GM19452 (cell line): ENCODE measurements at regions not wholly inside any gene's neighbourhood (a gene's known extent, or its start where the extent isn't known, plus 50 kb on each side); places are given as distances from the start of the nearest gene placed in this dataset.
"Not testable (repeated sequence)": the region's sequence is repeated elsewhere in the genome, so short reads cannot be mapped to it uniquely, and the experiment has no call there.

Experiments used
- ATAC-seq: cut with Tn5 transposase; IDR thresholded peaks from one replicate; pipeline ENCODE4 v1.9.1; 2021; ENCODE audit not compliant: unreplicated experiment

GRCh38 chr5:101283938-101284337 lies 380.9 kb upstream of the ST8SIA4 start:
- not testable (repeated sequence) for ATAC-seq

DNA sequence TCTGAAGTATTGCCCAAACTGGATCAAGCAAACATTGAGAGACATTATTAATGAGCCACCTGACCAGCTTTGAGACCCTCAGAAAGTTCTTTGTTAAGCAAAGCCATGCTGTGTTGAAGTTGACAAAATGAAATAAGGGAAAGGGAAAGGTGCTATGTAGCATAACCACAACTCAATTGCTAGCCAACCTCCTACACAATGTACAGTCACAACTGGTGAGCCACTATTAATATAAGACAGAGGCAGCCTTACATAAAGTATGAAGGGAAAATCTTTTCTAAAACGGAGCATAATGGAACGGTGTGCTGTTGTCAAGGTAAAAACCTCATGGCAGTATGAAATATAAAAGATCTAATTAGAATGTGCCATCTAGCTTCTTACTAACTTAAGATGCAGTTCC lies 375.8 kb upstream of the ST8SIA4 start:
- no peak for ATAC-seq

GRCh38 chr5:101278011-101278687 lies 375.1 kb upstream of the ST8SIA4 start:
- ATAC-seq = no peak

GRCh38 chr5:101271945-101272344 lies 368.9 kb upstream of the ST8SIA4 start:
- ATAC-seq = no peak

- ATAC-seq = no peak
These were observed 368.3 kb upstream of the ST8SIA4 start for GRCh38 chr5:101271416-101271815.

DNA sequence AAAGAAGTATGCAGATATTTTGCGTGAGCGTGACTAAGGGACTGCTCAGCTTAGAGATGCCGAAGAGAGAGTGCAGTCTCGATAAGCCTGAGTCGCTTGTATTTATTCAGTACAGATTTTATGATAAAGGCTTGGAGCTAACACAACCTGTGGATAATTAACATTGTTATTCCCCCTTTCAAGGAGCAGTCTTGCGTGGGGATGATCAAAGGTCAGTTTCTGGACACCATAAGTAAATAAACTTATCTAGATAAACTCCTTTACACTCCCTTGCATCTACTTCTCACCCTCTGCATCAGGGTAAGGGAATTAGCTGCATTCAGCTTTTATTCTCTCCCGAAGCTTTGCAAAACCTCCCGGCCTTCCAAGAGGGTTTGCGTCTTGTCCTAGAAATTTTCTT lies 357.8 kb upstream of the ST8SIA4 start:
- ATAC-seq = no peak

DNA sequence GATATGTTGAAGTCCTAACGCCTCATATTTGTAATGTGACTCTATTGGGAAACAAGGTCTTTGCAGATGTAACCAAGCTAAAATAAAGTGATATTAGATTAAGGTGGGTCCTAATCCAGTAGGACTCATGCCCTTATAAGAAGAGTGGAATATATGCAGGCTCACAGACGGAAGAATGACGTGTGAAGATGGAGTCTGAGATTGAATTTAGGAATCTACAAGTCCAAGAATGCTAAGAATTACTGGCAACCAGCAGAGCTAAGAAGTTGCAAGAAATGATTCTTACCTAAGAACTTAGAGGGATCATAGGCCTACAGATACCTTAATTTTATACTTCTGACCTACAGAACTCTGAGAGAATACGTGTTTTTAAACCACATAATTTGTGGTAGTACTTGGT lies 350.0 kb upstream of the ST8SIA4 start:
- ATAC-seq = no peak

- no peak for ATAC-seq
These were observed 341.5 kb upstream of the ST8SIA4 start for GRCh38 chr5:101244621-101245020.

DNA sequence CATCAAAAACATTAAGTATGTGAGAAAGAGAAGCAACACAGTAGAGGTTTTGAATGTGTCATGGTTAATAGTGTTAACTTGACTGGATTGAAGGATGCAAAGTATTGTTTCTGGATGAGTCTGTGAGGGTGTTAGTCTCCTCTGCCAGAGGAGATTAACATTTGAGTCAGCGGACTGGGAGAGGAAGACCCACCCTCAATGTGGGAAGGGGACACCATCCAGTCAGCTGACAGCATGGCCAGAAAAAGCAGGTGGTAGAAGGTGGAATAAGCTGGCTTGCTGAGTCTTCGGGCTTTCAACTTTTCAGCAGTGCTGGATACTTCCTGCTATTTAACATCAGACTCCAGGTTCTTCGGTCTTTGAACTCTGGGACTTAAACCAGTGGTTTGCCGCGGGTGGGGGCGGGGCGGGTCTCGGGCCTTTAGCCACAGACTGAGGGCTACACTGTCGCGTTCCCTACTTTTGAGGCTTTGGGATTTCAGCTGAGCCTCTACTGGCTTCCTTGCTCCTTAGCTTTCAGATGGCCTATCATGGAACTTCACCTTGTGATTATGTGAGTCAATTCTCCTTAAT lies 309.9 kb upstream of the ST8SIA4 start:
- ATAC-seq = no peak

- no peak for ATAC-seq
These were observed 303.5 kb upstream of the ST8SIA4 start for GRCh38 chr5:101206534-101206933.

DNA sequence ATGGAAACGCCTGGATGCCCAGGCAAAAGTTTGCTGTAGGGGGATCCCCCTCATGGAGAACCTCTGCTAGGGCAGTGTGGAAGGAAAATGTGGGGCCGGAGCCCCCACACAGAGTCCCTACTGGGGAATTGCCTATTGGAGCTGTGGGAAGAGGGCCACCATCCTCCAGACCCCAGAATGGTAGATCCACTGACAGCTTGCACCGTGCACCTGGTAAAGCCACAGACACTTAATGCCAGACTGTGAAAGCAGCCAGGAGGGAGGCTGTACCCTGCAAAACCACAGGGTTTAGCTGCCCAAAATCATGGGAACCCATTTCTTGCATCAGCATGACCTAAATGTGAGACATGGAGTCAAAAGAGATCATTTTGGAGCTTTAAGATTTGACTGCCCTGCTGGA lies 302.0 kb upstream of the ST8SIA4 start:
- not testable (repeated sequence) for ATAC-seq

DNA sequence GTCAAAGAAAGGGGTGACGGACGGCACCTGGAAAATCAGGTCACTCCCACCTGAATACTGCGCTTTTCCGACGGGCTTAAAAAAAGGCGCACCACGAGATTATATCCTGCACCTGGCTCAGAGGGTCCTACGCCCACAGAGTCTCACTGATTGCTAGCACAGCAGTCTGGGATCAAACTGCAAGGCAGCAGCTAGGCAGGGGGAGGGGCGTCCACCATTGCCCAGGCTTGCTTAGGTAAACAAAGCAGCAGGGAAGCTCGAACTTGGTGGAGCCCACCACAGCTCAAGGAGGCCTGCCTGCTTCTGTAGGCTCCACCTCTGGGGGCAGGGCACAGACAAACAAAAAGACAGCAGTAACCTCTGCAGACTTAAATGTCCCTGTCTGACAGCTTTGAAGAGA lies 277.3 kb upstream of the ST8SIA4 start:
- not testable (repeated sequence) for ATAC-seq

GRCh38 chr5:101176605-101177004 lies 273.5 kb upstream of the ST8SIA4 start:
- ATAC-seq = no peak

GRCh38 chr5:101174981-101175380 lies 271.9 kb upstream of the ST8SIA4 start:
- ATAC-seq = no peak

GRCh38 chr5:101163088-101163487 lies 260.0 kb upstream of the ST8SIA4 start:
- no peak for ATAC-seq

DNA sequence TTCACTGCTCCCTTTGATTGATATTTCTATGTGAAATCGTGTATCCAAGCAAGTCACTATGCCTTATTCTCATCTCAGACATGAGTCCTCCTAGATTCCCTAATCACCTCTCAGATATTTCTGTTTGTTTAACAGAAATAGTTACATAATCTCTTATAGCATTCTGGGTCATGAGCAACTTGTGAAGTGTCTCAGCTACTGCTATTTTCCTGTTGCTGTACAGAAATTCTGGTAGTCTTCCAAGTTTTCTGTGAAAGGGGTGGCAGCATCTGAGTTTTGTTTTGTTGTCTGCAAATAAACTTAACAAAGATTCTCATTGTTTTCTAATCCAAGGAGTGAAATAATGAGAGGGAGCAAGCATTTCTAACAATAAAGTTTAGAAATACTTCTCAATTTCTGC lies 256.9 kb upstream of the ST8SIA4 start:
- no peak for ATAC-seq

- ATAC-seq = no peak
These were observed 255.9 kb upstream of the ST8SIA4 start for GRCh38 chr5:101159006-101159405.

- ATAC-seq = no peak
These were observed 250.4 kb upstream of the ST8SIA4 start for GRCh38 chr5:101153526-101153925.

DNA sequence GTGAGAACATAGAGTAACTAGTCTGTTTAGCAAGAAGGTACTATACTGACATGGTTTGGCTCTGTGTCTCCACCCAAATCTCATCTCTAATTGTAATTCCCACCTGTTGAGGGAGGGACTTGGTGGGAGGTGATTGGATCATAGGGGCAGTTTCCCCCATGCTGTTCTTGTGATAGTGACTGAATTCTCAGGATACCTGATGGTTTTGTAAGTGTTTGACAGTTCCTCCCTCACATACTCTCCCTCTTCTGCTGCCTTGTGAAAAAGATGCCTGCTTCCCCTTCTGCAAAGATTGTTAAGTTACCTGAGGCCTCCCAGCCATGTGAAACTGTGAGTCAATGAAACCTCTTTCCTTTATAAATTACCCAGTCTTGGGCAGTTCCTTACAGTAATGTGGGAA lies 240.4 kb upstream of the ST8SIA4 start:
- no peak for ATAC-seq

DNA sequence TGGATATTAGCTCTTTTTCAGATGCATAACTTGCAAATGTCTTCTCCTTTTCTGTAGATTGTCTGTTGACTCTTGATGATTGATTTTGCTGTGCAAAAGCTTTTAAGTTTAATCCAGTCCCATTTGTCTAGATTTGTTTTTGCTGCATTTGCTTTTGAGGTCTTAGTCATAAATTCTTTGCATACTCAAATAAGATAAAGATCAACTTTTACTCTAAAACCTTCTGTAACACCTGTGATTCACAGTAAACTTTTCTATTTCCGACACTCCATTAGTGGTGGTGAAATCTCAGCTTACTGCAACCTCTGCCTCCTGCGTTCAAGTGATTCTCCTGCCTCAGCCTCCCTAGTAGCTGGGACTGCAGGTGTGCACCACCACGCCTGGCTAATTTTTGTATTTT lies 239.0 kb upstream of the ST8SIA4 start:
- no peak for ATAC-seq

DNA sequence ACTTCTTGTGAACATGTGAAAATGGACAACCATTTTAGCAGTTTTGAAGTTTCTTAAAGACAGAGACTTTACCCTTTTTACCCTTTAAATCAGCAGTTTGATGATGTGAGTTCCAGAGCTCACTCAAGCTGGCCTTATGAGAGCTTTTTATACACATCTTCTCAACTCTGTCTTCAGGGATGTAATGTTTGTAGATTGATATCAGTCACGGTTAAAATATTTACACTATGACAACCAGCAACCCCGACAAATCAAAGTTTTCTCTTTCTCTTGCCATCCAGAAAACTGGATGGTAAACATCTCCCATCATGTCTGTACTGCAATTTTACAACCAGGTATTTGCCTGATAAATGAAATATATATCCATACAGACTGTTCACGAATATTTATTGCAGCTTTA lies 233.4 kb upstream of the ST8SIA4 start:
- ATAC-seq = no peak

DNA sequence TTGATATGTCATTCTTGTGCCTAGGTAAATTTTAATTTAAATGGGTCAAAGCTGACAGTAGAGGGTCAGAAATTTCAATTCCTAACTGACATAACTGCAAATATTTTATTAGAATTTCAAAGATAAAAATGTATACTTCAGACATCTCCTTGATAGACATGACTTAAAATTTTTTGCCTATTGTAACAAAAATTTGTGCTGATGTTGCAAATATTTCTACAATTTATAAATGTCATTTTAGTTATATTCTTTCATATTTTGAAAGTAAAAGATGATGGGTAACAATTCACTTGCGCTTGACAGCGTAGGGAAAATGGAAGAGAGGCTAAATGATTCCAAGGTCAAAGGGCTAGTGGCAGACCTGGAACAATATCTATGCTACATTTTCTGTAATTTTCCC lies 220.3 kb upstream of the ST8SIA4 start:
- no peak for ATAC-seq

GRCh38 chr5:101112645-101113044 lies 209.6 kb upstream of the ST8SIA4 start:
- ATAC-seq = no peak
